ENCODE measurements at regions not wholly inside any gene's neighbourhood (a gene's known extent, or its start where the extent isn't known, plus 50 kb on each side); places are given as distances from the start of the nearest gene placed in this dataset.

GRCh38 chr11:91755951-91756707, 468.5 kb upstream of the FAT3 start:
- TF ChIP-seq, protein P1, sequence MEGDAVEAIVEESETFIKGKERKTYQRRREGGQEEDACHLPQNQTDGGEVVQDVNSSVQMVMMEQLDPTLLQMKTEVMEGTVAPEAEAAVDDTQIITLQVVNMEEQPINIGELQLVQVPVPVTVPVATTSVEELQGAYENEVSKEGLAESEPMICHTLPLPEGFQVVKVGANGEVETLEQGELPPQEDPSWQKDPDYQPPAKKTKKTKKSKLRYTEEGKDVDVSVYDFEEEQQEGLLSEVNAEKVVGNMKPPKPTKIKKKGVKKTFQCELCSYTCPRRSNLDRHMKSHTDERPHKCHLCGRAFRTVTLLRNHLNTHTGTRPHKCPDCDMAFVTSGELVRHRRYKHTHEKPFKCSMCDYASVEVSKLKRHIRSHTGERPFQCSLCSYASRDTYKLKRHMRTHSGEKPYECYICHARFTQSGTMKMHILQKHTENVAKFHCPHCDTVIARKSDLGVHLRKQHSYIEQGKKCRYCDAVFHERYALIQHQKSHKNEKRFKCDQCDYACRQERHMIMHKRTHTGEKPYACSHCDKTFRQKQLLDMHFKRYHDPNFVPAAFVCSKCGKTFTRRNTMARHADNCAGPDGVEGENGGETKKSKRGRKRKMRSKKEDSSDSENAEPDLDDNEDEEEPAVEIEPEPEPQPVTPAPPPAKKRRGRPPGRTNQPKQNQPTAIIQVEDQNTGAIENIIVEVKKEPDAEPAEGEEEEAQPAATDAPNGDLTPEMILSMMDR (IDR thresholded peaks at IDR 0.05; ENCODE audit: low read depth, low read length), result no peak
- no peak for TF ChIP-seq EZH2phosphoT487 (IDR thresholded peaks at IDR 0.05; ENCODE audit: low read depth)
